Uterus (tissue), 3 donors: ENCODE measurements at regions not wholly inside any gene's neighbourhood (a gene's known extent, or its start where the extent isn't known, plus 50 kb on each side); places are given as distances from the start of the nearest gene placed in this dataset.

Source experiments
- DNase-seq, 2 donors: peaks; one replicate each; pipeline ENCODE4 v3.0.0-alpha.2; 2019 to 2020
- H3K27ac ChIP-seq, 2 donors: fragments of 200-600 bp; sonication (generic); 1 replicate in 1 of 2; 2 replicates in 1 of 2; pipeline ENCODE4 v1.5.1; 2016 to 2018
- H3K27me3 ChIP-seq, 2 donors: fragments of 200-600 bp; sonication (generic); one replicate each; pipeline ENCODE4 v1.5.1; 2018 to 2019; ENCODE audit warnings: control low read depth in 1 of 2
- H3K36me3 ChIP-seq, 2 donors: fragments of 200-600 bp; sonication (generic); one replicate each; pipeline ENCODE4 v1.5.1; 2019; ENCODE audit warnings: control low read depth in 1 of 2
- H3K4me1 ChIP-seq, 2 donors: fragments of 200-600 bp; sonication (generic); one replicate each; pipeline ENCODE4 v1.5.1; 2018 to 2019; ENCODE audit warnings: control low read depth in 1 of 2
- H3K4me3 ChIP-seq, 2 donors: fragments of 200-600 bp; sonication (generic); 1 replicate in 1 of 2; 2 replicates in 1 of 2; pipeline ENCODE4 v1.5.1; 2018 to 2019; ENCODE audit warnings: mild to moderate bottlenecking in 1 of 2
- H3K9me3 ChIP-seq, 2 donors: fragments of 200-600 bp; sonication (generic); one replicate each; pipeline ENCODE4 v1.5.1; 2019; ENCODE audit warnings: control low read depth in 1 of 2
- POLR2A ChIP-seq, 2 donors: fragments of 450-650 bp; IDR thresholded peaks; one replicate each; pipeline ENCODE4 v1.6.1; 2016; ENCODE audit warnings: antibody characterized with exemption in 2 of 2, mild to moderate bottlenecking in 1 of 2, moderate library complexity in 1 of 2
- intact Hi-C: fragments of 100-400 bp; cut with DNase I; formaldehyde crosslinking; loops from one replicate; pipeline ENCODE4 v1.15.1; 2023; ENCODE audit warnings: low total_unique reads
- TF ChIP-seq, protein P1 (sequence below), 4 experiments: fragments of 200-600 bp in 2 of 4; fragments of 450-650 bp in 2 of 4; sonication (generic) in 2 of 4; IDR thresholded peaks; one replicate each; pipeline ENCODE4 v1.5.1; 2016 to 2019; ENCODE audit warnings: antibody characterized with exemption in 4 of 4, mild to moderate bottlenecking in 2 of 4, moderate library complexity in 1 of 4
- donor health status: DM: yes; HTN: yes; CAD: no.

DNA sequence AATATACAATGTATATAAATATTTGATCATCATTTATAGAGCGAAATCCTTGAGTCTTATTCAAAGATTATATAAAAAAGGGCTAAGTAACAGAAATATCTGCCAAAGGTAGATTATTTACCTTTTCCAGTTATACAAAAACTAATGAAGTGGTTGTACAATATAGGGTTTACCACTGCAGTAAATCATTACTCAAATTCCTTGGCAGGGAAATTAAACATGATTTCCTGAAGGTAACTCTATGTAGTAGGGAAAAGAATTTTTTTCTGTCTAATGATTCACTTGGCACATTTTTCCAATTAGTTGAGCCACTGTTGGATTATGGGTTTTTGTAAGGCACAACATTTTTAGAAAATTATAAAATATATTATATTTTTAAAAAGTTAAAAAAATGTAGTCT, 129.6 kb downstream of the NR2F2 start:
- Histone ChIP-seq H3K27me3 (no peaks in the 10 kb centered on the region), H3K36me3 (no peaks in the 10 kb centered on the region), H3K4me3 (no peak overlapping the region), H3K27ac (no peak overlapping the region), H3K4me1 (no peaks in the 10 kb centered on the region), H3K9me3 (no peaks in the 10 kb centered on the region)
- intact Hi-C loops = no loop called here
- no peak for TF ChIP-seq POLR2A (IDR thresholded peaks at IDR 0.05)
- TF ChIP-seq, protein P1, sequence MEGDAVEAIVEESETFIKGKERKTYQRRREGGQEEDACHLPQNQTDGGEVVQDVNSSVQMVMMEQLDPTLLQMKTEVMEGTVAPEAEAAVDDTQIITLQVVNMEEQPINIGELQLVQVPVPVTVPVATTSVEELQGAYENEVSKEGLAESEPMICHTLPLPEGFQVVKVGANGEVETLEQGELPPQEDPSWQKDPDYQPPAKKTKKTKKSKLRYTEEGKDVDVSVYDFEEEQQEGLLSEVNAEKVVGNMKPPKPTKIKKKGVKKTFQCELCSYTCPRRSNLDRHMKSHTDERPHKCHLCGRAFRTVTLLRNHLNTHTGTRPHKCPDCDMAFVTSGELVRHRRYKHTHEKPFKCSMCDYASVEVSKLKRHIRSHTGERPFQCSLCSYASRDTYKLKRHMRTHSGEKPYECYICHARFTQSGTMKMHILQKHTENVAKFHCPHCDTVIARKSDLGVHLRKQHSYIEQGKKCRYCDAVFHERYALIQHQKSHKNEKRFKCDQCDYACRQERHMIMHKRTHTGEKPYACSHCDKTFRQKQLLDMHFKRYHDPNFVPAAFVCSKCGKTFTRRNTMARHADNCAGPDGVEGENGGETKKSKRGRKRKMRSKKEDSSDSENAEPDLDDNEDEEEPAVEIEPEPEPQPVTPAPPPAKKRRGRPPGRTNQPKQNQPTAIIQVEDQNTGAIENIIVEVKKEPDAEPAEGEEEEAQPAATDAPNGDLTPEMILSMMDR (IDR thresholded peaks at IDR 0.05) = no peak
- no peak for DNase-seq

DNA sequence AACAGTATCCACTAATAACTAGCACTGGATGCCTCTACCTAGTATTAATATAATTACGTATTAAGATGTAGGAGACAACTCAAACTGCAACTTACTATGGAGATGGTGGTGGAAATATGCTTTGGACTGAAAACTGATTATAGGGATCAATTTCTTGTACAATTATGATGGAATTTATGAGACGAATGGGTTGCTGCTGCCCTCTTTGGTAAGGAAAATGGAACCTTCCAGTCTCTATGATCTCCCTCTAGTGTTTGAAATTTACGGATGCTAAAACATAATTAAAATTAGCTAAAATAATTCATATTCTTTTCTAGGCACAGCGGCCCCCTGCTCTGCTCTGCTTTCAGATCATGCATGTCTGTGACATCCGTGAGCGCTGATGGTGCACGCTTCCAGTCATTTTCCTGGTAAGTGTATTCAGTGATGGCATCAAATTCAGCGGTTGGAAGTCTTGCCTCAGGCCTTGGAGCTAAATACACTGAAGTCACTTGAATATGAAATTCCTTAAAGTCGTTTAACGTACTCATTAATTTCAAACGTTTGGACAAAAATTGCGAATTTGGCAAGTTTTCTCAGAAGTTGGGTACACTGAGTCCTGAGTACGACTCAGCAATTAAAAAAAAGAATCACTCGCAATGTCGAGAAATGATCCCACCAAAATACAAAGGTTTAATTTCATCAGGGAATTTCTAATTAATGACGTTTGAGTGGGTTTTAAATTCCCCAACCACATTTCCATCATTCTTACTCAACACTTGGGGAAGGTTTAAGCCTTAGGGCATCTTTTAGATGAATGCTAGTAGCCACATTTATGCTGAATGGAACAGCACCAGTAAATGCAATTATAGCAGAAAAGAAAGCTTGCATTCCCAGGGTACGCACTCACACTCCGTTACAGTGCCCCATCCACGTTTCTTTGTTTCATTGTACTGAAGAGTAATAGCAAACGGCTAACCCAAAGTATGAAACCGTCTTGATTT, 132.6 kb downstream of the NR2F2 start:
- Histone ChIP-seq H3K4me1 (no peaks in the 10 kb centered on the region), H3K27me3 (no peaks in the 10 kb centered on the region), H3K4me3 (no peak overlapping the region), H3K27ac (no peak overlapping the region), H3K9me3 (no peaks in the 10 kb centered on the region), H3K36me3 (no peaks in the 10 kb centered on the region)
- intact Hi-C loops = no loop called here
- DNase-seq = no peak
- TF ChIP-seq POLR2A (IDR thresholded peaks at IDR 0.05) = no peak
- TF ChIP-seq, protein P1 (IDR thresholded peaks at IDR 0.05) = peak in 3 of 4 experiments; percentile 5 to 38 (median 9)

DNA sequence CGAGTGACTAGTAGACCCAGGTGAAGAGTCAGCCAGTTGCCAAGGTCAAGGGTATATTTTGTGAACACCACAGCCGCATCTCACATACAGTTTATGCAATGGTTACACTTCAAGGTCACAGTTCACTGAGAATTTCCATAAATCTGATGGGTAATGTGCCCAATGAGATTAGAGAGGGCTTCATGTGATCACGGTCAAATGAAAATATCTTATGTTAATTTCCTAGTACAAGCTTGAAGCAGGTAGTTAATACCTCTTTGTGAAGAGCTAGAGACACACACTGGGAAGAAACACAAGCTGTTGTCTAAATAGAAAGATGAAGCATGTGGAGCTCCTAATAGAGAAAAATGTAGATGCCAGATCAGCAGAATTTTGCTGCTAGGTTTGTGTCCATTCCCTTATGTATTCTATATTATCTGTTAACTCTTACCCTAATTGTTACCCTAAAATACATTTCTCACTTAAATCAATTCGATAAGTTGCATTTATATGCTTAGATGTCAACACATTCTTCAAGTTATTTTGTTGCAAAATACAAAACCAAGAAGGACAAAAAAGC, 136.0 kb downstream of the NR2F2 start:
- no peak overlapping the region for H3K4me3 ChIP-seq
- TF ChIP-seq, protein P1 (IDR thresholded peaks at IDR 0.05) = no peak
- no peak for TF ChIP-seq POLR2A (IDR thresholded peaks at IDR 0.05)
- H3K9me3 ChIP-seq = no peaks in the 10 kb centered on the region
- no peaks in the 10 kb centered on the region for H3K4me1 ChIP-seq
- intact Hi-C loops = no loop called here
- H3K36me3 ChIP-seq = no peaks in the 10 kb centered on the region
- no peak overlapping the region for H3K27ac ChIP-seq
- no peaks in the 10 kb centered on the region for H3K27me3 ChIP-seq
- DNase-seq = no peak

DNA sequence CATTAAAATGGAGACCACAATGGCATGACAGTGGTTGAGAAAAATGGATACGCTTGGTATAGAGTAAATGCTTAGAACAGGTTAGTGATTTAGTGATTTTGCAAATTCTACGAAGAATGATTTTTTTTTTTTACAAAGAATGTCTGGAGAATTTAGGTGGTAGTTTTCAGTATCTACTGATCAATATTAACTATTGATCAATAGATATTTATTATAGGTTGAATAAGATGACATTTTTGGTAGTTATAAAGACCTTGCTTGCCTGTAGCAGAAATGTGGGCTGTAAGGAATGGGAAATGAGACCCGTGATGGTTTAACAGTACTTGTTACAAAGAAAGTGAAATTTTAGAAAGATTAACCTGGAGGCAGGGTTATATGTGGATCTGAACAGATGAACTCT, 137.5 kb downstream of the NR2F2 start:
- DNase-seq = no peak
- Histone ChIP-seq H3K36me3 (no peaks in the 10 kb centered on the region), H3K27ac (no peak overlapping the region), H3K4me1 (no peaks in the 10 kb centered on the region), H3K9me3 (no peaks in the 10 kb centered on the region), H3K4me3 (no peak overlapping the region), H3K27me3 (no peaks in the 10 kb centered on the region)
- TF ChIP-seq, protein P1 (IDR thresholded peaks at IDR 0.05) = no peak
- TF ChIP-seq POLR2A (IDR thresholded peaks at IDR 0.05) = no peak
- intact Hi-C loops = no loop called here

DNA sequence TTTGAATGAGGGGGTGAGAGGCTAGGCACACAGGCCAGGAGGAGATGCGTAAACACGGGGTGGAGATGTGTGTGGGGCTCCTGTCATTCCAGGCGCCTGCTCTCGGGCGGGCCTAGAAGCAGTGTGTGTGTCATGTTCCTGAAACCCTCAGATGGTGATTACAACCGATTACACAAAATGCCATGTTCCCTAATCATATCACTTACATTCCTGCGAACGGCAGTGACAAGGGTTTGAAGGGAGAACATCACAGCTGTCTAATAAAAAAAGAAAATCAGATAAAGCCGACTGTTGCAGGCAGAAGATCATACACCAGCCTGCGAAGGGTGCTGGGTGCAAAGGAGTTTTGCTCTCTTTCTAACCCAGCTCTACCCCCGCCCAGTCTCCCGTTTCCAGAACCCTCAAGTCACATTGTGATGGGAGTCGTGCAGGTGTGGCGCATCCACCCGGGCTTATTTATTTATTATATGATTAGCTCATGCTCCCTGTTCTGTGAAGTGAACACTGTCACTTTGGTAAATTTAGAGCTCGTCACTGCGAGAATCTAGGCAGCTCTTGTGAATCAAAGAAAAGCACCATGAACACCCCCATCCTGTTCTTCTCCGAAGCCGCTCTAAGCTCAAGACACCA, 140.3 kb downstream of the NR2F2 start:
- no peak overlapping the region for H3K27ac ChIP-seq
- H3K9me3 ChIP-seq = no peaks in the 10 kb centered on the region
- DNase-seq = no peak
- no peaks in the 10 kb centered on the region for H3K27me3 ChIP-seq
- H3K4me3 ChIP-seq = no peak overlapping the region
- H3K36me3 ChIP-seq = no peaks in the 10 kb centered on the region
- TF ChIP-seq, protein P1 (IDR thresholded peaks at IDR 0.05) = no peak
- no peak for TF ChIP-seq POLR2A (IDR thresholded peaks at IDR 0.05)
- no peaks in the 10 kb centered on the region for H3K4me1 ChIP-seq
- intact Hi-C loops = no loop called here
